Activated T-cell treated with anti-CD3 and anti-CD28 coated beads for 4 hours (primary cell): ENCODE measurements at regions not wholly inside any gene's neighbourhood (a gene's known extent, or its start where the extent isn't known, plus 50 kb on each side); places are given as distances from the start of the nearest gene placed in this dataset.

Experiments used
- DNase-seq: peaks from one replicate; pipeline ENCODE4 v3.0.0-alpha.2; 2020

GRCh38 chr5:133732536-133732935 is 120.2 kb upstream of the FSTL4 start:
- DNase-seq, result no peak

- no peak for DNase-seq
Measured at GRCh38 chr5:133731951-133732350, 119.6 kb upstream of the FSTL4 start.

GRCh38 chr5:133730866-133731265 is 118.5 kb upstream of the FSTL4 start:
- no peak for DNase-seq

GRCh38 chr5:133730346-133730745 is 118.0 kb upstream of the FSTL4 start:
- no peak for DNase-seq

- DNase-seq, result no peak
Measured at GRCh38 chr5:133729800-133730199, 117.5 kb upstream of the FSTL4 start.

GRCh38 chr5:133728475-133728874 is 116.1 kb upstream of the FSTL4 start:
- DNase-seq, result no peak

GRCh38 chr5:133727636-133728035 is 115.3 kb upstream of the FSTL4 start:
- no peak for DNase-seq

GRCh38 chr5:133723651-133724366 is 111.5 kb upstream of the FSTL4 start:
- no peak for DNase-seq

GRCh38 chr5:133723126-133723525 is 110.8 kb upstream of the FSTL4 start:
- DNase-seq, result no peak

GRCh38 chr5:133721365-133721764 is 109.0 kb upstream of the FSTL4 start:
- DNase-seq, result no peak

- DNase-seq, result no peak
Measured at GRCh38 chr5:133718457-133718856, 106.1 kb upstream of the FSTL4 start.

GRCh38 chr5:133716532-133717183 is 104.3 kb upstream of the FSTL4 start:
- no peak for DNase-seq

GRCh38 chr5:133715616-133716015 is 103.3 kb upstream of the FSTL4 start:
- DNase-seq, result no peak

- DNase-seq, result no peak
Measured at GRCh38 chr5:133715216-133715615, 102.9 kb upstream of the FSTL4 start.

- no peak for DNase-seq
Measured at GRCh38 chr5:133714161-133714915, 102.0 kb upstream of the FSTL4 start.

GRCh38 chr5:133713751-133714150 is 101.4 kb upstream of the FSTL4 start:
- DNase-seq, result no peak

GRCh38 chr5:133713209-133713608 is 100.9 kb upstream of the FSTL4 start:
- no peak for DNase-seq

- no peak for DNase-seq
Measured at GRCh38 chr5:133712562-133712961, 100.2 kb upstream of the FSTL4 start.

- DNase-seq, result no peak
Measured at GRCh38 chr5:133709209-133709725, 96.9 kb upstream of the FSTL4 start.

GRCh38 chr5:133708331-133708850 is 96.0 kb upstream of the FSTL4 start:
- no peak for DNase-seq

GRCh38 chr5:133707629-133708028 is 95.3 kb upstream of the FSTL4 start:
- no peak for DNase-seq

GRCh38 chr5:133706506-133707430 is 94.4 kb upstream of the FSTL4 start:
- DNase-seq, result no peak
